DMS 273 (cell line): ENCODE measurements at regions not wholly inside any gene's neighbourhood (a gene's known extent, or its start where the extent isn't known, plus 50 kb on each side); places are given as distances from the start of the nearest gene placed in this dataset.

Source experiments
- DNase-seq: peaks from one replicate; lab custom pipeline; 2025; ENCODE audit not compliant: unreplicated experiment; lab: John Stamatoyannopoulos, UW

- no peak for DNase-seq
Observed at GRCh38 chr2:156647377-156648010, 211.3 kb downstream of the GPD2 start.

GRCh38 chr2:156648522-156648921 is 212.3 kb downstream of the GPD2 start:
- no peak for DNase-seq

GRCh38 chr2:156649596-156649995 is 213.4 kb downstream of the GPD2 start:
- peak; percentile 56 for DNase-seq

- DNase-seq = peak; percentile 75
Observed at GRCh38 chr2:156652691-156653090, 216.5 kb downstream of the GPD2 start.

DNA sequence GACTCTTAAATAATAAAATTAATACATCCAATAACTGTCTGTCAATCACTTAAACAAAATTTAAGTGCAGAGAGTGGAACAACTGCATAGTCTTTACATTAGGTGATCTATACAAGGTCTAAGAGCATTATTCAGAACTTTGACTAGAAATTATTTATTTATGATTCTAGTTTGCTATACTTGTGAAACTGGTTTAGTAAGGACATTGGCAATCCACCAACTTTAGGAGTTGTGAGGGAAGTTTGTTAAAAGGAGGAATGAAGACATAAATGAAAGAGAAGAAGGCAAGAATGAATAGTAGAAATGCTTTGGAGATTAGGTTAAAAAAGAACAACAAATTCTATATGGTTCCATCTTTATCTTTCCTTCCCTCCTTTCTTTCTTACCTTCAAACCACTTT is 217.5 kb downstream of the GPD2 start:
- peak; percentile 16 for DNase-seq

DNA sequence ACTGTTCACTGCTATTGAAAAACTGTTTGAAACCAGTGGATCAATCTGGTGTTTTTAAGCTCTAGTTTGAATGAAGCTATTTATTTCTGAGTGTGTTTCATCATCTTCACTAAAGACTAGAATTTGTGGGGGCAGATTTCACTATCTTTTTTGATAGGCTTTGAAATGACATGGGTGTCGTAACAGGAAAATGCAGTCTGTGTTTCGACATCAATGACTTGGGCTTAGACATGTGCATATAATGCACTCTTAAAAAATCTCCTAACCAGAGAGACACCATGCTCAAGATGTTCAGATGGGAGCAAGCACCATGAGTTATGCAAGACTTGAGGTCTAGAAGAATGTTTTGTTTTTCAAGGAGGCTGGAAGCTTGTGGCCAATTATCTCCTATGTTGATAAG is 221.6 kb downstream of the GPD2 start:
- no peak for DNase-seq

DNA sequence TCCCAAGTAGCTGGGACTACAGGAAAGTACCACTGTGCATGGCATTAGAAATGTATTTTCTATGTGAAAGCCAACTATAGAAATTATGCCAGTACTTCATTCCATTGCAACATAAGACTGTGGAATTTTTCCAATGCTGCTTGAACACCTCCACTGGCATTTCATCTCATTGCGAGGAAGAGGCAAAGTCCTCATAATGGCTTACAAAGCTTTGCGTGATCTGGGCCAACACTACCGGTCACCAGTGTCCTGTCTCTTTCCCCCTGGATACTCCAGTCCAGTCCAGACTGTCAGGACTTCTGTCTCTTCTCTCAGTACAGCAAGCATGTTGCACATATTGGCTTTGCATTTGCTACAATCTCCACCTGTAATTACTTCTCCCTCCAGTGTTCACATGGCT is 223.5 kb downstream of the GPD2 start:
- DNase-seq = no peak

DNA sequence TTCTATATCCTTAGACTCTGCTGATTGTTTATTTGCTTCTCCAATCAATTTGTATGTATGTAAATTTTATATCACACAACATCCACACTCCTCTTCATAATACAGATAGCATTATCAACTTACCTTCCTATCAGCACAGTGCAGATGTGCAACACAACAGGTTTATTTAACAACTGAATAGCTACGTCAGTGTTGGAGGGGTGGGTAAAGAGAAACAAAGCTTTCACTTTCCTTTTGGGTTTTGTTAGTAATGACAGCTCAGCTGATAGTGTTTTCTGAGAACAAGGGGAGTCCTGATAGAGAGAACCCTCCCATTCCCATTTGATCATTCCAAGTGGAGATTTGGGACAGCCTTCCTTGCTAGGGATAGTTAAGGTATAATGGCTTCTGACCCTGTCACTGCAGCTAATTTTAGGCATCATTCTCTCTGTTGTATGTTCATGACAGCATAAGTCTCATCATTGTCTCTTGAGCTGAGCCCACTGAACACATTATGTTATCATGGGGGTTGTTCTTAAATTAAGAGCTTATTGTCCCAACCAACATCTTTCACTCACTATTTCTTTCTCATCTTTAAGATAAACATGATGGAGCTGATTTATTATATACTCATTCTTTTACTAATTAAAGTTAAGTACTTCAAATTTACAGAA is 227.7 kb downstream of the GPD2 start:
- DNase-seq = no peak

- DNase-seq = no peak
Observed at GRCh38 chr2:156666130-156666785, 230.1 kb downstream of the GPD2 start.

DNA sequence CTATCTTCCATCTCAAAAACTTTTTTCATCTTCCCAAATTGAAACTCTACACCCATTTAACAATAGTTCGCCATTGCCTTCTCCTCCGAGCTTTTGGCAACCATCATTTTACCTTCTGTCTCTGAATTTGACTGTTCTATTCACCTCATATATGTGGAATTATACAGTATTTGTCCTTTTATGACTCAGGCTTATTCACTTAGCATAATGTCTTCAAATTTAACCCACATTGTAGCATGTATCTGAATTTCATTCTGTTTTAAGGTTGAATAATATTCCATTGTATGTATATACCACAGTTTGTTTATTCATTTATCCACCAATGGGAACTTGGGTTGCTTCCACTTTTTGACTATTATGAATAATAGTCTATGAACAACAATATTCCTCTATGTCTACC is 233.9 kb downstream of the GPD2 start:
- DNase-seq = no peak

GRCh38 chr2:156671706-156672361 is 235.7 kb downstream of the GPD2 start:
- no peak for DNase-seq

DNA sequence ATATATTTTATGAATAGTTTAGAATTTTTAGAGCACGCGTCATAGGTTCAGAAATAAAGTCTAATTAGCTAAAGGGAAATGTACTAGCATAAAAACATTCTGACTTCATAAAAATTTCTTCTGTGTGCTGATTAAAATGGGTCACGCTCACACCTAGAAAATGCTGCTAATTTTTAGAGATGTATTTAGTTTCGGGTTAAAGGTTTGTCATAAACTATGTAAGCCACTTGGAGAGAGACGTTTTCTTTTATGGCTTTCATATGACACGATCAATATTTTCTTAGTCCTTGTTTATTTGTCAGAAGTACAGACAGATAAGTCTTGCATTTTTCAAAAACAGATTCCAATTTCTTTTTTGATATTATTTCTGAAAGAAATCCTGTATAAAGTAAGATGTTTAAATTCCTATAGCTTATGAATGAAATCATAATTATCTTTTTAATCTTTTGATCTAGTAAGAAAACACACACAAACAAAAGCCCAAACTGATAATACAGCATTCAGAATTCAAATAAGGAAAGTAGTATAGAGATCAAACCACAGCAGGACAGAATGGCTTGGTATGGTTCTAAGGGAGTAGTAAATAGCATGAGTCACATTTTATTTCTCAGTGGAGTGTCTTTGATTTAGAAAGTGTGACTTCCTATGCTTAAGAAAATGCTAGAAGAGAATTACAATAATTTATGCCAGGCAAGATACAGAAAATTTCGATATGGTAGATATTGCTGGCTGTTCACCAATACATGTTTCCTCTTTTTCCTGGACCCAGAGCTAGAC is 236.6 kb downstream of the GPD2 start:
- no peak for DNase-seq

DNA sequence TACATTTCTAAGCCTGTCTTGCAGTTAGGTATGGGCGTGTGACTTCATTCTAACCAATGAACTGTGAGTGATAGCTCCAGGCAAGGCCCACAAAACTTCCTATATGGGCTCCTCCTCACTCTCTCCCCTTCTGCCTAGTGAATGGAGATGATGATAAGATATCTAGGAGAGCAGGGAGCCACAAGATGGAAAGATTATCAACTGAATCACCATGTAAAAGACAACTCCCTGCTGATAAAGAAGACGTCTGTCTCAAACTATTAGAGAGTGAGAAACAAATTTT is 237.1 kb downstream of the GPD2 start:
- no peak for DNase-seq

- no peak for DNase-seq
Observed at GRCh38 chr2:156673981-156674380, 237.8 kb downstream of the GPD2 start.

DNA sequence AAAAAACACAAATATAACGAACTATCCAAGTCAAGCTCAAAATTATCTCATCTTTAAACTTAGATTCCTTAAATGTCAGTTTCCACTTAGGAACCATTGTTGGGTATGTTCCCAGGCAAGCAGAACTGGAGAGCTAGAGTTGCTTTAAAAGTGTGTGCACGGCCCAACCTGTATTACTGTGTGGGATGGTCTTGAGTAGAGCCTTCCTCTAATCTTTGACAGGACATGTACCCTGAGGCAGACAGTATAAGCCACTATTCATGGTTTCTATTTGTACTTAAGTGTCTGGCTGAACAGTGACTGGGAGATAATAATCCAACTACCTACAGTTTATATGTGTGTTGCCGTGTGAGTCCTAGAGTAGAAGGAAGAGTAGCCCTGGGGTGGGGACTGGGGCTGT is 239.7 kb downstream of the GPD2 start:
- no peak for DNase-seq

GRCh38 chr2:156679820-156680219 is 243.6 kb downstream of the GPD2 start:
- DNase-seq = no peak

DNA sequence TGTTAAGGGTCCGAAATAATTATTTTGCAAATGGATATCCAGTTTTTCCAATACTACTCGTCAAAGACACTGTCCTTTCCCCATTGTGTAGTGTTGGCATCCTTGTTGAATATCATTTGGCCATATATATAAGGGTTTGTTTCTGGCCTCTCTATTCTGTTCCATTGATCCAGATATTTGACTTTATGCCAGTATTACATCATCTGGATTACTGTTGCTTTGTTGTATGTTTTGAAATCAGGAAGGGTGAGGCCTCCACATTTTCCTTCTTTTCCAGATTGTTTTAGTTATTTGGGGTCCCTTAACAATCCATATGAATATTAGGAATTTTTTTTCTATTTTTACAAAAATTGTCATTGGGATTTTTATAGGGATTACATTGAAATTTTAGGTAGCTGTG is 244.1 kb downstream of the GPD2 start:
- DNase-seq = no peak

GRCh38 chr2:156687126-156687525 is 250.9 kb downstream of the GPD2 start:
- no peak for DNase-seq

GRCh38 chr2:156687715-156688114 is 251.5 kb downstream of the GPD2 start:
- DNase-seq = no peak

- DNase-seq = no peak
Observed at GRCh38 chr2:156689939-156690338, 253.8 kb downstream of the GPD2 start.

- DNase-seq = no peak
Observed at GRCh38 chr2:156691014-156691413, 254.8 kb downstream of the GPD2 start.
